NB4 (cell line): ENCODE measurements at regions not wholly inside any gene's neighbourhood (a gene's known extent, or its start where the extent isn't known, plus 50 kb on each side); places are given as distances from the start of the nearest gene placed in this dataset.

Experiments used
- CTCF ChIP-seq: IDR thresholded peaks from one replicate; pipeline ENCODE4 v1.5.1; 2012; ENCODE audit warnings: low read depth, low read length
- MAX ChIP-seq: IDR thresholded peaks from 2 replicates; pipeline ENCODE4 v1.6.1; 2011; ENCODE audit warnings: low read depth, low read length
- MYC ChIP-seq: IDR thresholded peaks from 2 replicates; pipeline ENCODE4 v1.6.1; 2011; ENCODE audit warnings: low read depth, low read length
- POLR2A ChIP-seq: IDR thresholded peaks from 2 replicates; pipeline ENCODE4 v1.6.1; 2011; ENCODE audit warnings: mild to moderate bottlenecking; ENCODE audit not compliant: insufficient read length; ENCODE audit errors: extremely low read depth

GRCh38 chr4:26094076-26094475 lies 180.1 kb downstream of the SMIM20 start:
- no peak for TF ChIP-seq CTCF
- TF ChIP-seq MAX: no peak
- no peak for TF ChIP-seq POLR2A
- TF ChIP-seq MYC: no peak
